ENCODE measurements at regions not wholly inside any gene's neighbourhood (a gene's known extent, or its start where the extent isn't known, plus 50 kb on each side); places are given as distances from the start of the nearest gene placed in this dataset.

- H3K27me3 ChIP-seq (ENCODE audit: control insufficient read depth, insufficient read depth, low read length) = no peaks in the 10 kb centered on the region
- no CpG with 5 or more reads among the region's 1 CpG for WGBS (ENCODE audit: insufficient coverage, low lambda C conversion rate)
- H3K9me3 ChIP-seq (ENCODE audit: control insufficient read depth, low read depth, low read length) = no peaks in the 10 kb centered on the region
- H3K36me3 ChIP-seq (ENCODE audit: control insufficient read depth, insufficient read depth, low read length) = no peaks in the 10 kb centered on the region
- H3K27ac ChIP-seq (ENCODE audit: low read length) = no peak overlapping the region
- no peak for DNase-seq
- no peak overlapping the region for H3K4me3 ChIP-seq (ENCODE audit: low read length)
- peaks cover 18% of the 10 kb centered on the region for H3K4me1 ChIP-seq (ENCODE audit: control insufficient read depth, insufficient read depth, low read length)
Measured at GRCh38 chr12:67873355-67873754, 115.9 kb upstream of the IFNG-AS1 start.

GRCh38 chr12:67876305-67876915 lies 112.8 kb upstream of the IFNG-AS1 start:
- H3K4me1 ChIP-seq (ENCODE audit: control insufficient read depth, insufficient read depth, low read length) = peaks cover 19% of the 10 kb centered on the region
- no peak for DNase-seq

GRCh38 chr12:67877727-67878126 lies 111.5 kb upstream of the IFNG-AS1 start:
- Histone ChIP-seq H3K27ac (ENCODE audit: low read length) (peak overlapping the region; percentile 83), H3K27me3 (ENCODE audit: control insufficient read depth, insufficient read depth, low read length) (no peaks in the 10 kb centered on the region), H3K9me3 (ENCODE audit: control insufficient read depth, low read depth, low read length) (no peaks in the 10 kb centered on the region), H3K4me3 (ENCODE audit: low read length) (no peak overlapping the region), H3K4me1 (ENCODE audit: control insufficient read depth, insufficient read depth, low read length) (peaks cover 15% of the 10 kb centered on the region), H3K36me3 (ENCODE audit: control insufficient read depth, insufficient read depth, low read length) (no peaks in the 10 kb centered on the region)
- peak; percentile 80 to 93 for DNase-seq
- no CpG with 5 or more reads among the region's 3 CpGs for WGBS (ENCODE audit: insufficient coverage, low lambda C conversion rate)

More at GRCh38 chr12:67876305-67876915, 112.8 kb upstream of the IFNG-AS1 start:
- Histone ChIP-seq H3K9me3 (ENCODE audit: control insufficient read depth, low read depth, low read length) (no peaks in the 10 kb centered on the region), H3K27me3 (ENCODE audit: control insufficient read depth, insufficient read depth, low read length) (no peaks in the 10 kb centered on the region), H3K27ac (ENCODE audit: low read length) (no peak overlapping the region), H3K36me3 (ENCODE audit: control insufficient read depth, insufficient read depth, low read length) (no peaks in the 10 kb centered on the region), H3K4me3 (ENCODE audit: low read length) (no peak overlapping the region)

- Histone ChIP-seq H3K4me1 (ENCODE audit: control insufficient read depth, insufficient read depth, low read length) (peaks cover 15% of the 10 kb centered on the region), H3K27me3 (ENCODE audit: control insufficient read depth, insufficient read depth, low read length) (no peaks in the 10 kb centered on the region), H3K9me3 (ENCODE audit: control insufficient read depth, low read depth, low read length) (no peaks in the 10 kb centered on the region), H3K4me3 (ENCODE audit: low read length) (no peak overlapping the region), H3K36me3 (ENCODE audit: control insufficient read depth, insufficient read depth, low read length) (no peaks in the 10 kb centered on the region), H3K27ac (ENCODE audit: low read length) (no peak overlapping the region)
- no CpG with 5 or more reads among the region's 5 CpGs for WGBS (ENCODE audit: insufficient coverage, low lambda C conversion rate)
- no peak for DNase-seq
Measured at GRCh38 chr12:67879937-67880336, 109.3 kb upstream of the IFNG-AS1 start.

- Histone ChIP-seq H3K4me1 (ENCODE audit: control insufficient read depth, insufficient read depth, low read length) (peaks cover 15% of the 10 kb centered on the region), H3K27me3 (ENCODE audit: control insufficient read depth, insufficient read depth, low read length) (no peaks in the 10 kb centered on the region), H3K27ac (ENCODE audit: low read length) (no peak overlapping the region), H3K4me3 (ENCODE audit: low read length) (no peak overlapping the region), H3K9me3 (ENCODE audit: control insufficient read depth, low read depth, low read length) (no peaks in the 10 kb centered on the region), H3K36me3 (ENCODE audit: control insufficient read depth, insufficient read depth, low read length) (no peaks in the 10 kb centered on the region)
- WGBS (ENCODE audit: insufficient coverage, low lambda C conversion rate) = 100% methylated on average over 1 of the region's 2 CpGs
- no peak for DNase-seq
Measured at GRCh38 chr12:67881565-67881964, 107.7 kb upstream of the IFNG-AS1 start.

GRCh38 chr12:67884596-67884995 lies 104.7 kb upstream of the IFNG-AS1 start:
- Histone ChIP-seq H3K9me3 (ENCODE audit: control insufficient read depth, low read depth, low read length) (no peaks in the 10 kb centered on the region), H3K27ac (ENCODE audit: low read length) (no peak overlapping the region), H3K36me3 (ENCODE audit: control insufficient read depth, insufficient read depth, low read length) (no peaks in the 10 kb centered on the region), H3K4me1 (ENCODE audit: control insufficient read depth, insufficient read depth, low read length) (peaks cover 4% of the 10 kb centered on the region), H3K27me3 (ENCODE audit: control insufficient read depth, insufficient read depth, low read length) (no peaks in the 10 kb centered on the region), H3K4me3 (ENCODE audit: low read length) (no peak overlapping the region)
- no CpG with 5 or more reads among the region's 2 CpGs for WGBS (ENCODE audit: insufficient coverage, low lambda C conversion rate)
- no peak for DNase-seq

- Histone ChIP-seq H3K27me3 (ENCODE audit: control insufficient read depth, insufficient read depth, low read length) (no peaks in the 10 kb centered on the region), H3K4me3 (ENCODE audit: low read length) (no peak overlapping the region), H3K9me3 (ENCODE audit: control insufficient read depth, low read depth, low read length) (no peaks in the 10 kb centered on the region), H3K4me1 (ENCODE audit: control insufficient read depth, insufficient read depth, low read length) (peaks cover 5% of the 10 kb centered on the region), H3K36me3 (ENCODE audit: control insufficient read depth, insufficient read depth, low read length) (no peaks in the 10 kb centered on the region), H3K27ac (ENCODE audit: low read length) (no peak overlapping the region)
- 61% methylated on average over 4 of the region's 7 CpGs for WGBS (ENCODE audit: insufficient coverage, low lambda C conversion rate)
- no peak for DNase-seq
Measured at GRCh38 chr12:67885375-67886169, 103.7 kb upstream of the IFNG-AS1 start.

GRCh38 chr12:67887065-67887464 lies 102.2 kb upstream of the IFNG-AS1 start:
- DNase-seq = no peak
- Histone ChIP-seq H3K9me3 (ENCODE audit: control insufficient read depth, low read depth, low read length) (no peaks in the 10 kb centered on the region), H3K36me3 (ENCODE audit: control insufficient read depth, insufficient read depth, low read length) (no peaks in the 10 kb centered on the region), H3K27ac (ENCODE audit: low read length) (no peak overlapping the region), H3K4me1 (ENCODE audit: control insufficient read depth, insufficient read depth, low read length) (peaks cover 2% of the 10 kb centered on the region), H3K4me3 (ENCODE audit: low read length) (no peak overlapping the region), H3K27me3 (ENCODE audit: control insufficient read depth, insufficient read depth, low read length) (no peaks in the 10 kb centered on the region)

- Histone ChIP-seq H3K27me3 (ENCODE audit: control insufficient read depth, insufficient read depth, low read length) (no peaks in the 10 kb centered on the region), H3K4me1 (ENCODE audit: control insufficient read depth, insufficient read depth, low read length) (peaks cover 2% of the 10 kb centered on the region), H3K36me3 (ENCODE audit: control insufficient read depth, insufficient read depth, low read length) (no peaks in the 10 kb centered on the region), H3K9me3 (ENCODE audit: control insufficient read depth, low read depth, low read length) (no peaks in the 10 kb centered on the region), H3K27ac (ENCODE audit: low read length) (peak overlapping the region; percentile 23), H3K4me3 (ENCODE audit: low read length) (no peak overlapping the region)
- DNase-seq = peak; percentile 67 to 87
- no CpG with 5 or more reads among the region's 2 CpGs for WGBS (ENCODE audit: insufficient coverage, low lambda C conversion rate)
Measured at GRCh38 chr12:67889931-67890330, 99.3 kb upstream of the IFNG-AS1 start.

- 100% methylated on average over 1 of the region's 4 CpGs for WGBS (ENCODE audit: insufficient coverage, low lambda C conversion rate)
- Histone ChIP-seq H3K36me3 (ENCODE audit: control insufficient read depth, insufficient read depth, low read length) (no peaks in the 10 kb centered on the region), H3K27ac (ENCODE audit: low read length) (no peak overlapping the region), H3K27me3 (ENCODE audit: control insufficient read depth, insufficient read depth, low read length) (no peaks in the 10 kb centered on the region), H3K9me3 (ENCODE audit: control insufficient read depth, low read depth, low read length) (no peaks in the 10 kb centered on the region), H3K4me3 (ENCODE audit: low read length) (no peak overlapping the region), H3K4me1 (ENCODE audit: control insufficient read depth, insufficient read depth, low read length) (peaks cover 2% of the 10 kb centered on the region)
- no peak for DNase-seq
Measured at GRCh38 chr12:67890726-67891258, 98.5 kb upstream of the IFNG-AS1 start.
